Gastrocnemius medialis (tissue), 4 donors: ENCODE measurements at regions not wholly inside any gene's neighbourhood (a gene's known extent, or its start where the extent isn't known, plus 50 kb on each side); places are given as distances from the start of the nearest gene placed in this dataset.

Source experiments
- ATAC-seq, 2 donors: fragments of 150-250 bp; one replicate each; pipeline ENCODE4 v1.9.1; 2016
- DNase-seq, 2 donors: peaks; one replicate each; pipeline ENCODE4 v3.0.0-alpha.2; 2019
- H3K27ac ChIP-seq, 4 donors: fragments of 200-600 bp; sonication (generic); 1 replicate in 1 of 4; 2 replicates in 3 of 4; pipeline ENCODE4 v1.5.1; 2016 to 2018; ENCODE audit warnings: mild to moderate bottlenecking in 2 of 4, moderate library complexity in 1 of 4
- H3K27me3 ChIP-seq, 3 donors: fragments of 200-600 bp; sonication (generic) in 2 of 3; 1 replicate in 1 of 3; 2 replicates in 2 of 3; pipeline versions ENCODE4 v1.5.1 to v1.6.0; 2016 to 2019; ENCODE audit warnings: mild to moderate bottlenecking in 1 of 3, moderate library complexity in 1 of 3
- H3K36me3 ChIP-seq, 2 donors: fragments of 200-600 bp; sonication (generic) in 1 of 2; one replicate each; pipeline ENCODE4 v1.5.1; 2017 to 2018
- H3K4me1 ChIP-seq, 2 donors: fragments of 200-600 bp; sonication (generic) in 1 of 2; one replicate each; pipeline ENCODE4 v1.5.1; 2016 to 2017; ENCODE audit warnings: mild to moderate bottlenecking in 2 of 2
- H3K4me3 ChIP-seq, 4 donors: fragments of 200-600 bp; sonication (generic) in 3 of 4; 1 replicate in 1 of 4; 2 replicates in 3 of 4; pipeline ENCODE4 v1.5.1; 2016 to 2019; ENCODE audit warnings: mild to moderate bottlenecking in 2 of 4
- H3K9me3 ChIP-seq, 3 donors: fragments of 200-600 bp; sonication (generic) in 2 of 3; 1 replicate in 1 of 3; 2 replicates in 2 of 3; pipeline ENCODE4 v1.5.1; 2016 to 2019
- POLR2A ChIP-seq, 2 donors: fragments of 450-650 bp; IDR thresholded peaks; one replicate each; pipeline ENCODE4 v1.6.1; 2017; ENCODE audit warnings: antibody characterized with exemption in 2 of 2, mild to moderate bottlenecking in 2 of 2, moderate library complexity in 2 of 2
- in situ Hi-C, 4 donors: fragments of 200-750 bp; cut with MboI; loops; one replicate each; pipeline versions ENCODE4 v1.15.0 to v1.8.0; 2017; ENCODE audit warnings: low sequenced_read_pairs in 4 of 4
- intact Hi-C: fragments of 100-400 bp; cut with DNase I; formaldehyde crosslinking; loops from one replicate; pipeline ENCODE4 v1.15.1; 2023; ENCODE audit warnings: low total_unique reads
- TF ChIP-seq, protein P1 (sequence below), 5 experiments: fragments of 450-650 bp in 3 of 5; fragments of 200-600 bp in 2 of 5; sonication (generic) in 2 of 5; IDR thresholded peaks in 4 of 5; conservative IDR thresholded peaks in 1 of 5; 1 replicate in 4 of 5; 2 replicates in 1 of 5; pipeline ENCODE4 v1.5.1; 2016 to 2019; ENCODE audit warnings: antibody characterized with exemption in 5 of 5, mild to moderate bottlenecking in 3 of 5, moderate library complexity in 3 of 5

DNA sequence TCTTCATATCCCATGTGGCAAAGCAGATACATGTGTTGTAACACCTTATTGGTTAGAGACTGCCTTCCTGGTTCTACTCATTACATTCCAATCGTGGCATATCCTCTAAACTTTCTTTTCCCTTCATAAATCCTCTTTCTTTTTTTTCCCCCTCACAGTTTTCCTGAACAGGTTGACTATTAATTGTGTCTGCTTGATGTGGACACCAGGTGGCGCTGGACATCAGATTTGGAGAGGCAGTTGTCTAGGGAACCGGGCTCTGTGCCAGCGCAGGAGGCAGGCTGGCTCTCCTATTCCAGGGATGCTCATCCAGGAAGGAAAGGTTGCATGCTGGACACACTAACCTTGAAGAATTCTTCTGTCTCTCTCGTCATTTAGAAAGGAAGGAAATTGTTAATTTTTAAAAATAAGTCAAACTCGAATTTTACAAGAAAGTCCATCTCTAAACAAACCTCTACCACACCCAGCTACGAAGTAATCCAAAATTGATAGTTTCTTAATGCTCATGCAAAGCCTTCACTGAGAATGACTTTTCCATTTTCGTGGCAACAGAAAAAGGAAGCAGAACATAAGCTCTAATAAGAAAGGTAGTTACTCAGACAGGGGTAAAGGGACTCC, 59.4 kb upstream of the ASB17 start:
- Histone ChIP-seq H3K4me3 (no peak overlapping the region), H3K4me1 (no peaks in the 10 kb centered on the region), H3K9me3 (no peaks in the 10 kb centered on the region), H3K27ac (no peak overlapping the region), H3K27me3 (peaks cover 0 to 6% (median 0%) of the 10 kb centered on the region in 3 donors), H3K36me3 (no peaks in the 10 kb centered on the region)
- ATAC-seq (no peak), DNase-seq (peak; percentile 58 to 64)
- intact Hi-C loops = no loop called here
- TF ChIP-seq POLR2A (IDR thresholded peaks at IDR 0.05) = no peak
- TF ChIP-seq, protein P1, sequence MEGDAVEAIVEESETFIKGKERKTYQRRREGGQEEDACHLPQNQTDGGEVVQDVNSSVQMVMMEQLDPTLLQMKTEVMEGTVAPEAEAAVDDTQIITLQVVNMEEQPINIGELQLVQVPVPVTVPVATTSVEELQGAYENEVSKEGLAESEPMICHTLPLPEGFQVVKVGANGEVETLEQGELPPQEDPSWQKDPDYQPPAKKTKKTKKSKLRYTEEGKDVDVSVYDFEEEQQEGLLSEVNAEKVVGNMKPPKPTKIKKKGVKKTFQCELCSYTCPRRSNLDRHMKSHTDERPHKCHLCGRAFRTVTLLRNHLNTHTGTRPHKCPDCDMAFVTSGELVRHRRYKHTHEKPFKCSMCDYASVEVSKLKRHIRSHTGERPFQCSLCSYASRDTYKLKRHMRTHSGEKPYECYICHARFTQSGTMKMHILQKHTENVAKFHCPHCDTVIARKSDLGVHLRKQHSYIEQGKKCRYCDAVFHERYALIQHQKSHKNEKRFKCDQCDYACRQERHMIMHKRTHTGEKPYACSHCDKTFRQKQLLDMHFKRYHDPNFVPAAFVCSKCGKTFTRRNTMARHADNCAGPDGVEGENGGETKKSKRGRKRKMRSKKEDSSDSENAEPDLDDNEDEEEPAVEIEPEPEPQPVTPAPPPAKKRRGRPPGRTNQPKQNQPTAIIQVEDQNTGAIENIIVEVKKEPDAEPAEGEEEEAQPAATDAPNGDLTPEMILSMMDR (IDR thresholded peaks at IDR 0.05 in 4 of 5, conservative IDR thresholded peaks at IDR 0.05 in 1 of 5) = peak; percentile 39 to 74 (median 61)
- in situ Hi-C loops = no loop called here

DNA sequence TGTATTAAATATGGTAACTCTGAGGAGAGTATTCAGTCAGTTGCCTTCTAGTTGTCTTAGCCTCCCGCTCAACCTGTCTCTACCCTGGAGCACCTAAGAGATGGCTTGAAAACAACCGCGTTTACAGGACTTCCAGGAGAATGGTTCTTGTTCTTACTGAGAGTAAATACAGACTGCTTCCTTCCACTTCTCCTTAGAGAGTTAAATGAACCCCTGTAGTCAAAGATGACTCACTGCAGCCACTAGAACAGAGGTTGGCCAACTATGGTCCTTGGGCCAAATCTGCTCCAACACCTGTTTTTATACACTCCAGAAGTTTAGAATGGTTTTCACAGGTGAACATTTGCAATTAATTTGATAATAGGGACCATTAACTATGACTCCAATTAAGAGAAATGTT, 60.1 kb upstream of the ASB17 start:
- TF ChIP-seq POLR2A (IDR thresholded peaks at IDR 0.05) = no peak
- TF ChIP-seq, protein P1 (IDR thresholded peaks at IDR 0.05 in 4 of 5, conservative IDR thresholded peaks at IDR 0.05 in 1 of 5) = no peak
- in situ Hi-C loops (no loop called here), intact Hi-C loops (no loop called here)
- no peaks in the 10 kb centered on the region for H3K4me1 ChIP-seq
- ATAC-seq = no peak
- peaks cover 0 to 6% (median 0%) of the 10 kb centered on the region in 3 donors for H3K27me3 ChIP-seq
- H3K36me3 ChIP-seq = no peaks in the 10 kb centered on the region
- DNase-seq = no peak
- H3K4me3 ChIP-seq = no peak overlapping the region
- no peaks in the 10 kb centered on the region for H3K9me3 ChIP-seq
- H3K27ac ChIP-seq = no peak overlapping the region

DNA sequence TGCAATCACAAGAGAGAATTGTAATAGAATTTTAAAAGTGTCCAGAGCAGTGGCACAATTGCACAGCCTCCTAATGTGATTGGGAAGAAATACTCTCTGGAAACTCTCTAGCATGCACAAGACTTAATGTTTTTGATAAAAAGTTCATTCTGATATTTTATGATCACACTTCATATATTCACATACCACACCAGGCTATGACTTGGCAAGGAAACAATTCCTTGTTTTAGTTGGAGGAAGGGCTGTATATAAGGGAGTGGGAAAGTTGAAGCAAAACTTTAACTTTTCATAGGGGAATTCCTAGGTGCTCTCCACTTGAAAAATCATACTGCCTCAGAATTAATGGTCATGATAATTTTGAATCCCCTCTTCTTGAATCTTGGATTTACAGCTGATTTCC, 61.5 kb upstream of the ASB17 start:
- ATAC-seq (no peak), DNase-seq (no peak)
- Histone ChIP-seq H3K27me3 (peaks cover 0 to 6% (median 0%) of the 10 kb centered on the region in 3 donors), H3K27ac (no peak overlapping the region), H3K4me3 (no peak overlapping the region), H3K9me3 (no peaks in the 10 kb centered on the region), H3K4me1 (no peaks in the 10 kb centered on the region), H3K36me3 (no peaks in the 10 kb centered on the region)
- TF ChIP-seq, protein P1 (IDR thresholded peaks at IDR 0.05 in 4 of 5, conservative IDR thresholded peaks at IDR 0.05 in 1 of 5) = no peak
- no peak for TF ChIP-seq POLR2A (IDR thresholded peaks at IDR 0.05)
- in situ Hi-C loops (no loop called here), intact Hi-C loops (no loop called here)

DNA sequence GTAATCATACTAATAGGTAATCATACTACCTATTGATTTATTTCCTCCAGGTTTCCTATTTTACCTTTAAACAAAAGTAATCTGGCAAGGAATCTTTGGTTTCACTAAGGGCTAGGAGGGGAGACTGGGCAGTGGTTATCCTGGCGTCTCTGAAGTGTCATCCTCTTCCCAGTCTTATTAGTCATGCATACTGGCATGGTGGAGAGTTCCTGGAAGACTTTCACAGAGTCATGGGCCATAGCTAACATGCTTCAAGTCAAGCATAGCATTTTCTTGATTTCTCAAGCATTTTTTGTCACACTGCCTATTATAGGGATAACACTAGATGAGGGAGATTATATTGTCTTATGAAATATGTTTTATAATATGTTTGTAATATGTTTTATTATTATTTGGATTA, 64.0 kb upstream of the ASB17 start:
- in situ Hi-C loops = no loop called here
- intact Hi-C loops = no loop called here

More for the DNA sequence above, 64.0 kb upstream of the ASB17 start:
- Histone ChIP-seq H3K4me1 (no peaks in the 10 kb centered on the region), H3K27ac (no peak overlapping the region), H3K9me3 (no peaks in the 10 kb centered on the region), H3K4me3 (no peak overlapping the region), H3K36me3 (no peaks in the 10 kb centered on the region), H3K27me3 (no peaks in the 10 kb centered on the region)
- DNase-seq (no peak), ATAC-seq (no peak)
- TF ChIP-seq POLR2A (IDR thresholded peaks at IDR 0.05) = no peak
- TF ChIP-seq, protein P1 (IDR thresholded peaks at IDR 0.05 in 4 of 5, conservative IDR thresholded peaks at IDR 0.05 in 1 of 5) = no peak
